IMR-90 (cell line): ENCODE measurements at regions not wholly inside any gene's neighbourhood (a gene's known extent, or its start where the extent isn't known, plus 50 kb on each side); places are given as distances from the start of the nearest gene placed in this dataset.

Source experiments
- ATAC-seq: fragments of 200-7000 bp; cut with Tn5 transposase; 2 replicates; pipeline ENCODE4 v1.9.1; 2020; ENCODE audit warnings: low read depth, mild to moderate bottlenecking, moderate library complexity
- BruUV-seq: library from RNA; stranded (reverse); fragments of 400-500 nt; replicated peaks from 2 replicates; lab custom pipeline; 2021; lab: Mats Ljungman, UMichigan
- CTCF ChIA-PET: fragments of 300-600 bp; formaldehyde crosslinking; extraction: SDS; loops from one replicate; lab custom pipeline; 2021; ENCODE audit warnings: antibody characterized with exemption; lab: Yijun Ruan, JAX
- POLR2A ChIA-PET: fragments of 300-600 bp; sonication (Branson Sonifier 250); formaldehyde crosslinking; loops from one replicate; lab custom pipeline; 2022; ENCODE audit warnings: antibody characterized with exemption; ENCODE audit not compliant: unreplicated experiment; lab: Charles Lee
- DNase-seq: peaks from one replicate; pipeline ENCODE4 v3.0.0; 2013
- H2AFZ ChIP-seq: replicated peaks from 2 replicates; pipeline ENCODE3; 2013; ENCODE audit warnings: low read length, mild to moderate bottlenecking; ENCODE audit not compliant: poor library complexity
- H2AK5ac ChIP-seq: 2 replicates; pipeline ENCODE4 v1.6.1; 2013; ENCODE audit warnings: low read depth, low read length, inconsistent platforms
- H2AK9ac ChIP-seq: replicated peaks from 2 replicates; pipeline ENCODE3; 2013; ENCODE audit warnings: mild to moderate bottlenecking, low read depth, low read length, moderate library complexity; ENCODE audit not compliant: poor library complexity
- H2BK120ac ChIP-seq: 2 replicates; pipeline ENCODE4 v1.6.1; 2013; ENCODE audit warnings: low read depth, low read length, inconsistent platforms
- H2BK15ac ChIP-seq: 3 replicates; pipeline ENCODE4 v1.6.1; 2013; ENCODE audit warnings: low read depth, low read length, inconsistent platforms
- H2BK20ac ChIP-seq: 2 replicates; pipeline ENCODE4 v1.6.1; 2013; ENCODE audit warnings: low read depth, mild to moderate bottlenecking, inconsistent platforms, low read length, moderate library complexity
- H2BK5ac ChIP-seq: 2 replicates; pipeline ENCODE4 v1.6.1; 2013; ENCODE audit warnings: mild to moderate bottlenecking, low read depth, low read length, inconsistent platforms; ENCODE audit not compliant: poor library complexity, severe bottlenecking
- H3K14ac ChIP-seq: replicated peaks from 2 replicates; pipeline ENCODE4 v1.6.1; 2013; ENCODE audit warnings: low read depth, low read length, inconsistent platforms
- H3K18ac ChIP-seq: 2 replicates; pipeline ENCODE4 v1.6.1; 2013; ENCODE audit warnings: low read depth, low read length, control low read depth
- H3K23ac ChIP-seq: 2 replicates; pipeline ENCODE4 v1.6.1; 2013; ENCODE audit warnings: low read depth, low read length, inconsistent platforms
- H3K27ac ChIP-seq: 2 replicates; pipeline ENCODE4 v1.5.1; 2013; ENCODE audit warnings: mild to moderate bottlenecking, control low read depth, low read length; ENCODE audit not compliant: insufficient read depth
- H3K27me3 ChIP-seq: 2 replicates; pipeline ENCODE4 v1.6.1; 2013; ENCODE audit warnings: low read length; ENCODE audit not compliant: control insufficient read depth, insufficient read depth
- H3K36me3 ChIP-seq: 2 replicates; pipeline ENCODE4 v1.6.1; 2013; ENCODE audit warnings: low read length, mixed read lengths; ENCODE audit not compliant: control insufficient read depth, insufficient read depth
- H3K4ac ChIP-seq: 2 replicates; pipeline ENCODE4 v1.6.1; 2013; ENCODE audit warnings: low read depth, low read length, inconsistent platforms
- H3K4me1 ChIP-seq: 2 replicates; pipeline ENCODE4 v1.6.1; 2013; ENCODE audit warnings: low read length, mixed read lengths; ENCODE audit not compliant: control insufficient read depth, insufficient read depth
- H3K4me2 ChIP-seq: 2 replicates; pipeline ENCODE4 v1.6.1; 2013; ENCODE audit warnings: low read depth, mild to moderate bottlenecking, control low read depth, low read length, moderate library complexity
- H3K4me3 ChIP-seq: 2 replicates; pipeline ENCODE4 v1.5.1; 2013; ENCODE audit warnings: low read depth, mild to moderate bottlenecking, control low read depth, low read length, moderate library complexity; ENCODE audit not compliant: insufficient read depth
- H3K56ac ChIP-seq: 2 replicates; pipeline ENCODE4 v1.6.1; 2013; ENCODE audit warnings: low read length, inconsistent platforms; ENCODE audit not compliant: insufficient read depth; ENCODE audit errors: extremely low read depth
- H3K79me1 ChIP-seq, 2 experiments: 2 replicates each; pipeline ENCODE4 v1.6.1; 2013; ENCODE audit warnings: low read length in 2 of 2, inconsistent platforms in 1 of 2, low read depth in 1 of 2
- H3K9ac ChIP-seq: 2 replicates; pipeline ENCODE4 v1.6.1; 2013; ENCODE audit warnings: low read depth, low read length, control low read depth
- H3K9me1 ChIP-seq: 2 replicates; pipeline ENCODE4 v1.6.1; 2013; ENCODE audit warnings: low read length, inconsistent platforms; ENCODE audit not compliant: insufficient read depth
- H3K9me3 ChIP-seq: 2 replicates; pipeline ENCODE4 v1.6.1; 2013; ENCODE audit warnings: low read length; ENCODE audit not compliant: control insufficient read depth, insufficient read depth
- H4K20me1 ChIP-seq: 2 replicates; pipeline ENCODE4 v1.6.1; 2013; ENCODE audit warnings: low read length, inconsistent platforms; ENCODE audit not compliant: insufficient read depth
- H4K5ac ChIP-seq: 2 replicates; pipeline ENCODE4 v1.6.1; 2013; ENCODE audit warnings: mild to moderate bottlenecking, low read depth, low read length, control low read depth
- H4K8ac ChIP-seq, 2 experiments: 2 replicates each; pipeline ENCODE4 v1.6.1; 2013; ENCODE audit warnings: low read depth in 2 of 2, low read length in 2 of 2, control low read depth in 1 of 2, inconsistent platforms in 1 of 2
- H4K91ac ChIP-seq: 2 replicates; pipeline ENCODE4 v1.6.1; 2013; ENCODE audit warnings: low read depth, low read length, inconsistent platforms; ENCODE audit not compliant: insufficient read depth
- CEBPB ChIP-seq: IDR thresholded peaks from 2 replicates; pipeline ENCODE4 v1.6.1; 2012; ENCODE audit warnings: low read depth, low read length, improper control_type of control experiment
- CHD1 ChIP-seq: IDR thresholded peaks from 2 replicates; pipeline ENCODE4 v1.6.1; 2012; ENCODE audit warnings: low read depth, low read length, improper control_type of control experiment
- MXI1 ChIP-seq: IDR thresholded peaks from 2 replicates; pipeline ENCODE4 v1.6.1; 2012; ENCODE audit warnings: low read depth, mild to moderate bottlenecking, low read length, moderate library complexity, borderline replicate concordance
- NFE2L2 ChIP-seq: fragments of 150-350 bp; IDR thresholded peaks from 2 replicates; pipeline ENCODE4 v1.6.1; 2016; ENCODE audit warnings: low read depth, mild to moderate bottlenecking, low read length
- WGBS, 2 experiments: methylation state at CpG; one replicate each; pipeline versions ENCODE4 v1.1.5 to v1.1.7; 2013; ENCODE audit warnings: missing lambda C conversion rate in 2 of 2; ENCODE audit not compliant: insufficient read length in 1 of 2; ENCODE audit errors: extremely low coverage in 2 of 2; 5-methylcytosine and 5-hydroxymethylcytosine counted together
- dilution Hi-C: fragments of 300-500 bp; cut with HindIII; formaldehyde crosslinking; loops from one replicate; pipeline ENCODE4 v1.14.3; 2018; ENCODE audit warnings: low sequenced_read_pairs; ENCODE audit not compliant: unreplicated experiment
- in situ Hi-C: fragments of 300-500 bp; cut with MboI; formaldehyde crosslinking; loops from 3 replicates; pipeline ENCODE4 v1.14.3; 2019; ENCODE audit warnings: low sequenced_read_pairs, inconsistent platforms, mixed read lengths
- intact Hi-C: fragments of 100-400 bp; cut with micrococcal nuclease; formaldehyde crosslinking; loops from 2 replicates; pipeline ENCODE4 v1.10.0; 2022

DNA sequence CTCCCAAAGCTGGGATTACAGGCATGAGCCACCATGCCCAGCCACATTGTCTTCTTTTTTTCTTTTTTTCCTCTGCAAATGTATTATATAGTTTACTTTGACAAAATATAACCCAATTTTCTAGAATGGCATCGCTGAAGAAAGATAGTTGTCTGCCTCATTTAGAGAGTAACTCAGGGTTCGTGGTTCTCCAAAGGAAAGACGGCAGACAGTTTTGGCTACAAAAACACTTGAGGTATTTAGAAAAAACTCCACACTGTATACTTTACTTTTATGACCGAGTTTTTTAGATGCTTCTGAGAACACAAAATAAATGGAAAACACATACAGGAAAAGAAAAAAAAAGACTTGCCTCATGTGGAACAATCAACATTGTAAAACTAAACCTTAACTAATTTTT is 369.1 kb upstream of the ATP2B1 start:
- DNase-seq = no peak
- no peak overlapping the region for H2BK20ac ChIP-seq
- CTCF ChIA-PET = no interaction called here

More for the DNA sequence above, 369.1 kb upstream of the ATP2B1 start:
- intact Hi-C loops = no loop called here
- peaks cover 5% of the 10 kb centered on the region for H3K4me1 ChIP-seq
- POLR2A ChIA-PET = no interaction called here
- H2BK120ac ChIP-seq = no peak overlapping the region
- no peak overlapping the region for H3K14ac ChIP-seq
- H3K36me3 ChIP-seq = no peaks in the 10 kb centered on the region
- no peak overlapping the region for H4K91ac ChIP-seq
- TF ChIP-seq CHD1 (no peak), CEBPB (no peak), MXI1 (no peak), NFE2L2 (no peak)
- dilution Hi-C loops = no loop called here
- BruUV-seq = no TSS peak
- H3K4ac ChIP-seq = no peak overlapping the region
- H4K20me1 ChIP-seq = no peaks in the 10 kb centered on the region
- in situ Hi-C loops = no loop called here
- no peak overlapping the region for H2AK5ac ChIP-seq
- H3K27me3 ChIP-seq = no peaks in the 10 kb centered on the region
- H2AK9ac ChIP-seq = no peak overlapping the region
- H3K23ac ChIP-seq = no peak overlapping the region
- no peak overlapping the region for H3K56ac ChIP-seq
- H3K9me1 ChIP-seq = no peaks in the 10 kb centered on the region; the same call in 1 of the 2 replicates
- WGBS, 2 experiments = no CpG with 5 or more reads among the region's 4 CpGs
- no peak for ATAC-seq
- H2AFZ ChIP-seq = no peak overlapping the region
- H2BK15ac ChIP-seq = no peak overlapping the region
- no peak overlapping the region for H3K27ac ChIP-seq
- H3K4me3 ChIP-seq = no peak overlapping the region
- no peak overlapping the region for H3K18ac ChIP-seq
- no peak overlapping the region for H2BK5ac ChIP-seq
- no peak overlapping the region for H3K4me2 ChIP-seq
- no peaks in the 10 kb centered on the region for H3K9me3 ChIP-seq
- H3K79me1 ChIP-seq = no peaks in the 10 kb centered on the region; a peak in 1 of 4 replicates
- no peak overlapping the region for H3K9ac ChIP-seq
- no peak overlapping the region for H4K8ac ChIP-seq
- no peak overlapping the region for H4K5ac ChIP-seq
